ENCODE measurements at regions not wholly inside any gene's neighbourhood (a gene's known extent, or its start where the extent isn't known, plus 50 kb on each side); places are given as distances from the start of the nearest gene placed in this dataset.

- TF ChIP-seq POLR2A (IDR thresholded peaks at IDR 0.05) (no peak), EP300 (IDR thresholded peaks at IDR 0.05; ENCODE audit: low read depth) (no peak)
Observed at GRCh38 chr21:18476639-18477038, 73.1 kb upstream of the TMPRSS15 start.
